HL-60 (cell line): ENCODE measurements at regions not wholly inside any gene's neighbourhood (a gene's known extent, or its start where the extent isn't known, plus 50 kb on each side); places are given as distances from the start of the nearest gene placed in this dataset.

Experiments used
- GABPA ChIP-seq: IDR thresholded peaks from 2 replicates; pipeline ENCODE4 v1.6.1; 2012; ENCODE audit warnings: low read depth
- POLR2AphosphoS5 ChIP-seq: IDR thresholded peaks from 2 replicates; pipeline ENCODE4 v1.6.1; 2012; ENCODE audit warnings: low read depth
- REST ChIP-seq: IDR thresholded peaks from 2 replicates; pipeline ENCODE4 v1.6.1; 2012; ENCODE audit warnings: low read depth; ENCODE audit not compliant: insufficient replicate concordance
- TF ChIP-seq, protein P1 (sequence below): IDR thresholded peaks from one replicate; pipeline ENCODE4 v1.5.1; 2011; ENCODE audit warnings: low read length, control low read depth, inconsistent platforms; ENCODE audit not compliant: insufficient read depth

DNA sequence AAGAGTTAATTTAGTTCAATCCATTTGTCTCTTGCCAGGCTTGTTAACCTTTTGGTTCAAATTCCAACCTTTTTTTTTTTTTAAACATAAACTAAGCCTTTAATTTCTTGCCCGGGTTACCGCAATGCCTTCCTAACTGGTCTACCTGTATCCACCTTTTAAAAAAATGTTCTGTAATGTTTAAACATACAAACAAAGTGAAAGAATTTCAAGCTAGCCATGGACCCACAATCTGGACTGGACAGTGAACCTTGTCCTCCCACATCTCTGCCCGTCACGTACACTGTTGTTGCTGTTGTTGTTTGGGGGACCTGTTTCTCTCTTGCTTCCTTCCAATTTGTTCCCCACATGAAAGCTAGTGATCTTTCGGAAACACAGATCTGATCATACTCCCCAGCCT is 724.7 kb upstream of the AUTS2 start:
- TF ChIP-seq, protein P1, sequence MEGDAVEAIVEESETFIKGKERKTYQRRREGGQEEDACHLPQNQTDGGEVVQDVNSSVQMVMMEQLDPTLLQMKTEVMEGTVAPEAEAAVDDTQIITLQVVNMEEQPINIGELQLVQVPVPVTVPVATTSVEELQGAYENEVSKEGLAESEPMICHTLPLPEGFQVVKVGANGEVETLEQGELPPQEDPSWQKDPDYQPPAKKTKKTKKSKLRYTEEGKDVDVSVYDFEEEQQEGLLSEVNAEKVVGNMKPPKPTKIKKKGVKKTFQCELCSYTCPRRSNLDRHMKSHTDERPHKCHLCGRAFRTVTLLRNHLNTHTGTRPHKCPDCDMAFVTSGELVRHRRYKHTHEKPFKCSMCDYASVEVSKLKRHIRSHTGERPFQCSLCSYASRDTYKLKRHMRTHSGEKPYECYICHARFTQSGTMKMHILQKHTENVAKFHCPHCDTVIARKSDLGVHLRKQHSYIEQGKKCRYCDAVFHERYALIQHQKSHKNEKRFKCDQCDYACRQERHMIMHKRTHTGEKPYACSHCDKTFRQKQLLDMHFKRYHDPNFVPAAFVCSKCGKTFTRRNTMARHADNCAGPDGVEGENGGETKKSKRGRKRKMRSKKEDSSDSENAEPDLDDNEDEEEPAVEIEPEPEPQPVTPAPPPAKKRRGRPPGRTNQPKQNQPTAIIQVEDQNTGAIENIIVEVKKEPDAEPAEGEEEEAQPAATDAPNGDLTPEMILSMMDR, result no peak
- no peak for TF ChIP-seq POLR2AphosphoS5
- TF ChIP-seq GABPA, result no peak
- no peak for TF ChIP-seq REST
